WERI-Rb-1 (cell line): ENCODE measurements at regions not wholly inside any gene's neighbourhood (a gene's known extent, or its start where the extent isn't known, plus 50 kb on each side); places are given as distances from the start of the nearest gene placed in this dataset.
"Not testable (repeated sequence)": the region's sequence is repeated elsewhere in the genome, so short reads cannot be mapped to it uniquely, and the experiment has no call there.

Experiments
- DNase-seq: peaks from one replicate; pipeline ENCODE4 v3.0.0-alpha.2; 2020
- H3K27ac ChIP-seq: fragments of 250-450 bp; sonication (Bioruptor Pico); 2 replicates; pipeline ENCODE4 v1.5.1; 2020; ENCODE audit warnings: mild to moderate bottlenecking, moderate library complexity
- H3K27me3 ChIP-seq: fragments of 250-450 bp; sonication (Bioruptor Pico); 2 replicates; pipeline ENCODE4 v1.5.1; 2021; ENCODE audit warnings: mild to moderate bottlenecking, low read depth, moderate library complexity; ENCODE audit not compliant: insufficient read depth, severe bottlenecking
- H3K36me3 ChIP-seq: fragments of 250-450 bp; sonication (Bioruptor Pico); 2 replicates; pipeline ENCODE4 v1.5.1; 2020; ENCODE audit warnings: mild to moderate bottlenecking, moderate library complexity
- H3K4me3 ChIP-seq: 2 replicates; pipeline ENCODE4 v1.5.1; 2011; ENCODE audit warnings: low read depth, mild to moderate bottlenecking, control low read depth, low read length
- H3K9me3 ChIP-seq: fragments of 250-450 bp; sonication (Bioruptor Pico); 2 replicates; pipeline ENCODE4 v1.5.1; 2021; ENCODE audit warnings: mild to moderate bottlenecking, moderate library complexity; ENCODE audit not compliant: severe bottlenecking

GRCh38 chr17:20668868-20669267 is 89.3 kb downstream of the CDRT15L2 start:
- H3K4me3 ChIP-seq, H3K27me3 ChIP-seq, H3K36me3 ChIP-seq, DNase-seq, H3K27ac ChIP-seq, H3K9me3 ChIP-seq: not testable (repeated sequence)

- not testable (repeated sequence) for H3K4me3 ChIP-seq, H3K9me3 ChIP-seq, H3K27ac ChIP-seq, H3K36me3 ChIP-seq, H3K27me3 ChIP-seq, DNase-seq
Observed at GRCh38 chr17:20670506-20670905, 91.0 kb downstream of the CDRT15L2 start.

- not testable (repeated sequence) for H3K27me3 ChIP-seq, H3K9me3 ChIP-seq, H3K4me3 ChIP-seq, H3K36me3 ChIP-seq, DNase-seq, H3K27ac ChIP-seq
Observed at GRCh38 chr17:20674374-20674773, 94.8 kb downstream of the CDRT15L2 start.

- DNase-seq, H3K36me3 ChIP-seq: not testable (repeated sequence)
Observed at GRCh38 chr17:20675707-20676106, 96.2 kb downstream of the CDRT15L2 start.

GRCh38 chr17:20676656-20677055 is 97.1 kb downstream of the CDRT15L2 start:
- not testable (repeated sequence) for H3K36me3 ChIP-seq, H3K27me3 ChIP-seq, H3K9me3 ChIP-seq, H3K4me3 ChIP-seq, DNase-seq, H3K27ac ChIP-seq

More at GRCh38 chr17:20675707-20676106, 96.2 kb downstream of the CDRT15L2 start:
- H3K4me3 ChIP-seq, H3K9me3 ChIP-seq, H3K27ac ChIP-seq, H3K27me3 ChIP-seq: not testable (repeated sequence)

GRCh38 chr17:20677469-20677868 is 97.9 kb downstream of the CDRT15L2 start:
- not testable (repeated sequence) for H3K27ac ChIP-seq, H3K27me3 ChIP-seq, H3K4me3 ChIP-seq, DNase-seq, H3K9me3 ChIP-seq, H3K36me3 ChIP-seq

GRCh38 chr17:20678424-20678823 is 98.9 kb downstream of the CDRT15L2 start:
- DNase-seq, H3K4me3 ChIP-seq, H3K27me3 ChIP-seq, H3K9me3 ChIP-seq, H3K36me3 ChIP-seq, H3K27ac ChIP-seq: not testable (repeated sequence)

- H3K4me3 ChIP-seq, H3K27ac ChIP-seq, H3K27me3 ChIP-seq, H3K36me3 ChIP-seq, H3K9me3 ChIP-seq: not testable (repeated sequence)
- DNase-seq = peak; percentile 51
Observed at GRCh38 chr17:20681746-20682722, 102.5 kb downstream of the CDRT15L2 start.

GRCh38 chr17:20683651-20684229 is 104.2 kb downstream of the CDRT15L2 start:
- not testable (repeated sequence) for H3K4me3 ChIP-seq, H3K27ac ChIP-seq, H3K27me3 ChIP-seq, DNase-seq, H3K36me3 ChIP-seq, H3K9me3 ChIP-seq

- H3K9me3 ChIP-seq, H3K4me3 ChIP-seq, H3K36me3 ChIP-seq, H3K27me3 ChIP-seq, H3K27ac ChIP-seq, DNase-seq: not testable (repeated sequence)
Observed at GRCh38 chr17:20684975-20685374, 105.5 kb downstream of the CDRT15L2 start.

- H3K36me3 ChIP-seq, H3K9me3 ChIP-seq, H3K27me3 ChIP-seq, H3K27ac ChIP-seq, DNase-seq, H3K4me3 ChIP-seq: not testable (repeated sequence)
Observed at GRCh38 chr17:20687584-20687983, 108.1 kb downstream of the CDRT15L2 start.

GRCh38 chr17:20689170-20689749 is 109.7 kb downstream of the CDRT15L2 start:
- not testable (repeated sequence) for DNase-seq, H3K9me3 ChIP-seq, H3K27ac ChIP-seq, H3K36me3 ChIP-seq, H3K4me3 ChIP-seq, H3K27me3 ChIP-seq

GRCh38 chr17:20692706-20693105 is 113.2 kb downstream of the CDRT15L2 start:
- H3K27ac ChIP-seq, H3K9me3 ChIP-seq, DNase-seq, H3K4me3 ChIP-seq, H3K27me3 ChIP-seq, H3K36me3 ChIP-seq: not testable (repeated sequence)

- not testable (repeated sequence) for H3K27me3 ChIP-seq, H3K4me3 ChIP-seq, DNase-seq, H3K9me3 ChIP-seq, H3K36me3 ChIP-seq
- peak overlapping the region; percentile 58 for H3K27ac ChIP-seq
Observed at GRCh38 chr17:20695871-20696270, 116.3 kb downstream of the CDRT15L2 start.
